Breast epithelium (tissue), 4 donors: ENCODE measurements at regions not wholly inside any gene's neighbourhood (a gene's known extent, or its start where the extent isn't known, plus 50 kb on each side); places are given as distances from the start of the nearest gene placed in this dataset.

Source experiments
- DNase-seq, 2 donors: peaks; one replicate each; pipeline ENCODE4 v3.0.0-alpha.2; 2019; ENCODE audit warnings: low spot score in 2 of 2
- H3K27ac ChIP-seq, 2 donors: fragments of 200-600 bp; sonication (generic) in 1 of 2; one replicate each; pipeline ENCODE4 v1.5.1; 2016 to 2019; ENCODE audit warnings: mild to moderate bottlenecking in 1 of 2
- H3K27me3 ChIP-seq, 2 donors: fragments of 200-600 bp; sonication (generic) in 1 of 2; one replicate each; pipeline versions ENCODE4 v1.5.1 to v1.6.0; 2017 to 2019; ENCODE audit warnings: control low read depth in 1 of 2, mild to moderate bottlenecking in 1 of 2
- H3K36me3 ChIP-seq: fragments of 200-600 bp; one replicate; pipeline ENCODE4 v1.5.1; 2019
- H3K4me1 ChIP-seq, 2 donors: fragments of 200-600 bp; sonication (generic); one replicate each; pipeline ENCODE4 v1.5.1; 2016 to 2019; ENCODE audit warnings: control low read depth in 1 of 2
- H3K4me3 ChIP-seq, 3 donors: fragments of 200-600 bp; sonication (generic); 1 replicate in 2 of 3; 2 replicates in 1 of 3; pipeline ENCODE4 v1.5.1; 2016 to 2019; ENCODE audit warnings: mild to moderate bottlenecking in 3 of 3, moderate library complexity in 2 of 3
- H3K9me3 ChIP-seq, 2 donors: fragments of 200-600 bp; sonication (generic) in 1 of 2; one replicate each; pipeline ENCODE4 v1.5.1; 2016 to 2019; ENCODE audit warnings: control low read depth in 1 of 2
- POLR2A ChIP-seq: fragments of 450-650 bp; IDR thresholded peaks from one replicate; pipeline ENCODE4 v1.6.1; 2016; ENCODE audit warnings: antibody characterized with exemption, mild to moderate bottlenecking, moderate library complexity
- POLR2AphosphoS5 ChIP-seq, 3 donors: sonication (generic); formaldehyde crosslinking; IDR thresholded peaks; one replicate each; pipeline ENCODE4 v1.6.1; 2017; ENCODE audit warnings: antibody characterized with exemption in 3 of 3
- intact Hi-C: fragments of 100-400 bp; cut with DNase I; formaldehyde crosslinking; loops from one replicate; pipeline ENCODE4 v1.15.1; 2023; ENCODE audit warnings: low total_unique reads
- TF ChIP-seq, protein P1 (sequence below), 3 donors: fragments of 450-650 bp; IDR thresholded peaks; one replicate each; pipeline ENCODE4 v1.5.1; 2016 to 2017; ENCODE audit warnings: antibody characterized with exemption in 3 of 3, mild to moderate bottlenecking in 3 of 3, moderate library complexity in 3 of 3

DNA sequence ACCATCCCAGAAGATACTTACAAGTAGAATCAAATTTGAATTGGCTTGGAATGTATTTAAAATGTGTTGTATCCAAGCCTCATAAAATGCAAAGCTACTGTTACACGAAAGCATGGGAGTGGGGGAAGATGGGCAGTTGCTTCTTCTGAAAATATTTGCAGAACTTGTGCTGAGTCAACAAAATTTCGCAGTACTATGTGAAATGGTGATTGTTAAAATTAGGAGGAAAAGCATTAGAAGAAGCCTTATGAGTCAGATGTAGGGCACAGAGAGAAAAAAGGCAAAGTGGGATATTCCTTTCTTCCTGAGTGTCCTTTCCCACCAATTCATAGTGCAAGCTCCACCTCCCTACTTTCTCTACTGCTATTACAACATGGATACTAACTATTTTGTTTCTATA, 332.7 kb downstream of the PRDM5 start:
- Histone ChIP-seq H3K9me3 (no peaks in the 10 kb centered on the region), H3K27ac (no peak overlapping the region)
- intact Hi-C loops = no loop called here

DNA sequence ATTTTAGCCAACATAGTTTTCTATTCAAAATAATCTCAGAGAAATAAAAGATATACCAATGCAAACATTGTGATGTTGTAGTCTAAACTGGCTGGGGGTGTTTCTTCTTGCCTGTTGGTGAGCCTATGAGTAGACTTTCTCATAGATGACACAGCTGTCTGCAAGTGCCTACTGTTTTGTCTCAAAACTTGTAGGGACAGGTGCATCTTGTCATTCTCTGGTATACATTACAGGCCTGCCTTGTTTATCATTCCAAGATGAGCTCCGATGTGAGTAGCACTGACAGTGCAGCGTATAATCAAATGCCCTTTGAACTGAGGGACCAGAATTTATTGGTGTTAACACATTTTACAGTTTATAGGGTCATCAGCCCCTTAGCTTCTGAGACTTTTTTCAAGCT, 353.8 kb downstream of the PRDM5 start:
- Histone ChIP-seq H3K9me3 (no peaks in the 10 kb centered on the region), H3K4me1 (no peaks in the 10 kb centered on the region), H3K27ac (no peak overlapping the region), H3K36me3 (no peaks in the 10 kb centered on the region), H3K4me3 (no peak overlapping the region), H3K27me3 (no peaks in the 10 kb centered on the region)
- no peak for DNase-seq
- TF ChIP-seq, protein P1, sequence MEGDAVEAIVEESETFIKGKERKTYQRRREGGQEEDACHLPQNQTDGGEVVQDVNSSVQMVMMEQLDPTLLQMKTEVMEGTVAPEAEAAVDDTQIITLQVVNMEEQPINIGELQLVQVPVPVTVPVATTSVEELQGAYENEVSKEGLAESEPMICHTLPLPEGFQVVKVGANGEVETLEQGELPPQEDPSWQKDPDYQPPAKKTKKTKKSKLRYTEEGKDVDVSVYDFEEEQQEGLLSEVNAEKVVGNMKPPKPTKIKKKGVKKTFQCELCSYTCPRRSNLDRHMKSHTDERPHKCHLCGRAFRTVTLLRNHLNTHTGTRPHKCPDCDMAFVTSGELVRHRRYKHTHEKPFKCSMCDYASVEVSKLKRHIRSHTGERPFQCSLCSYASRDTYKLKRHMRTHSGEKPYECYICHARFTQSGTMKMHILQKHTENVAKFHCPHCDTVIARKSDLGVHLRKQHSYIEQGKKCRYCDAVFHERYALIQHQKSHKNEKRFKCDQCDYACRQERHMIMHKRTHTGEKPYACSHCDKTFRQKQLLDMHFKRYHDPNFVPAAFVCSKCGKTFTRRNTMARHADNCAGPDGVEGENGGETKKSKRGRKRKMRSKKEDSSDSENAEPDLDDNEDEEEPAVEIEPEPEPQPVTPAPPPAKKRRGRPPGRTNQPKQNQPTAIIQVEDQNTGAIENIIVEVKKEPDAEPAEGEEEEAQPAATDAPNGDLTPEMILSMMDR (IDR thresholded peaks at IDR 0.05) = no peak
- TF ChIP-seq POLR2A (no peak), POLR2AphosphoS5 (IDR thresholded peaks at IDR 0.05) (no peak)
- intact Hi-C loops = no loop called here

More for the DNA sequence above, 332.7 kb downstream of the PRDM5 start:
- TF ChIP-seq, protein P1 (IDR thresholded peaks at IDR 0.05) = no peak
- TF ChIP-seq POLR2A (no peak), POLR2AphosphoS5 (IDR thresholded peaks at IDR 0.05) (no peak)
- no peaks in the 10 kb centered on the region for H3K27me3 ChIP-seq
- no peak for DNase-seq
- H3K4me3 ChIP-seq = no peak overlapping the region
- no peaks in the 10 kb centered on the region for H3K4me1 ChIP-seq
- no peaks in the 10 kb centered on the region for H3K36me3 ChIP-seq

DNA sequence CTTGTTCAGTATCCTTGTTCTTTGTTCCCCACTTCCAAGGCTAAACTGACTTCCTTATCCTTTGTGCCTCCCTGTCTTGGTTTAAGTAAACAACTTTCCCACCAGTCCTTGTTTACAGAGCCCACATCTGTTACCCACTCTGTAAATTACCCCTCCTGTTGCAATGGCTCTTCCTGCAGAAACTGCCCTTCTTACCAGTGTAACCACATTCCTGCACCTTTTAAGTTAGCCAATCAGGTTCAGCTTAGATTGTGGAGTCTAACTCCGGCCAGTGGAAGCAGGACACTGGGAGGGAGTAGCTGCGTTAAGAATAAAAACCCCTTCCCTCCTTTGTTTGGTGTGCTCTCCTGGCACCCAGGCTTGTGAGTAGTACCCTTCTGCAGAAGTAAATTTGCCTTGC, 360.9 kb downstream of the PRDM5 start:
- no peak for DNase-seq
- H3K27me3 ChIP-seq = no peaks in the 10 kb centered on the region
- H3K4me3 ChIP-seq = no peak overlapping the region
- intact Hi-C loops = no loop called here
- no peaks in the 10 kb centered on the region for H3K4me1 ChIP-seq
- TF ChIP-seq POLR2A = no peak
- no peak for TF ChIP-seq POLR2AphosphoS5 (IDR thresholded peaks at IDR 0.05)
- TF ChIP-seq, protein P1 (IDR thresholded peaks at IDR 0.05) = no peak
- no peaks in the 10 kb centered on the region for H3K36me3 ChIP-seq
- H3K9me3 ChIP-seq = peaks cover 0 to 13% of the 10 kb centered on the region in 2 donors
- H3K27ac ChIP-seq = no peak overlapping the region

DNA sequence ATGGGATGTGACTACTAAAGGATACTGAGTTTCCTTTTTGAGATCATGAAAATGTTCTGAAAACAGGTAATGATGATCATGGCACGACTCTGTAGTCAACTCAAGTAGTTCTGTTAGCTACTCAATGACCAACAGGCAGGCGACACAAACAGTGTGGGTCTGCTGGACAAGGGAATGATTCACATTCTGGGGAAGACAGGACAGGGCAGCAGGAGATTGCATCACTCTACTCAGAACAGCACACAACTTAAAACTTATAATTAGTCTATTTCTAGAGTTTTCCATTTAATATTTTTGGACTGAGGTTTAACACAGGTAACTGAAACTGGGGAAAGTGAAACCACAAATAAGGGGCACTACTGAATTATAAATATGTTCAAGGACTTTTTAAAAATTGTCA, 365.2 kb downstream of the PRDM5 start:
- Histone ChIP-seq H3K9me3 (peaks cover 0 to 13% of the 10 kb centered on the region in 2 donors), H3K27me3 (no peaks in the 10 kb centered on the region), H3K27ac (no peak overlapping the region), H3K36me3 (no peaks in the 10 kb centered on the region), H3K4me3 (no peak overlapping the region), H3K4me1 (no peaks in the 10 kb centered on the region)
- no peak for DNase-seq
- TF ChIP-seq POLR2AphosphoS5 (IDR thresholded peaks at IDR 0.05) (no peak), POLR2A (no peak)
- TF ChIP-seq, protein P1 (IDR thresholded peaks at IDR 0.05) = no peak
- intact Hi-C loops = no loop called here

DNA sequence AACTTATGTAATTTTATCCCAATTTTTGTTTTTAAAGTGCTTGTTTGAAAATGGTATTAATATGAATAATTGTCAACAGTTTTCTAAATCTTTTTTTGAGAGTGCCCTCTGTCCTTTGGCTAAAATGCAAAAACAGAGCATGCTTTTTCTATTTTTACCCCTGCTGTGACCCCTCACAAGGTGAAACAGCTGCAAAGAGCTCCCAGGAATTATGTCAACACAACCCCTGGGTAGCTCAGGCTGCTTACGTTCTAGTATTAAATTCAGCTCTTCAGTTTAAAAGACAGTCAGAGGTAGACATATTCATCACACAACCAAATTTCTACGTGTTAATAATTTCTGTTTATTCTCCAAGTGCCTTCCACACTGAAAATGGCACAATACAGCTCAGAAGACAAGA, 367.5 kb downstream of the PRDM5 start:
- intact Hi-C loops = no loop called here
- Histone ChIP-seq H3K27ac (no peak overlapping the region), H3K4me1 (no peaks in the 10 kb centered on the region), H3K4me3 (no peak overlapping the region), H3K27me3 (no peaks in the 10 kb centered on the region), H3K9me3 (no peaks in the 10 kb centered on the region), H3K36me3 (no peaks in the 10 kb centered on the region)
- no peak for DNase-seq
- TF ChIP-seq POLR2A (no peak), POLR2AphosphoS5 (IDR thresholded peaks at IDR 0.05) (no peak)
- TF ChIP-seq, protein P1 (IDR thresholded peaks at IDR 0.05) = no peak
